ENCODE measurements at regions not wholly inside any gene's neighbourhood (a gene's known extent, or its start where the extent isn't known, plus 50 kb on each side); places are given as distances from the start of the nearest gene placed in this dataset.

- no peak for TF ChIP-seq CTCF (IDR thresholded peaks at IDR 0.05)
- H3K4me3 Mint-ChIP-seq (ENCODE audit: unreplicated experiment), result no peak overlapping the region
- no peaks in the 10 kb centered on the region for H3K9me3 Mint-ChIP-seq (ENCODE audit: unreplicated experiment)
- H3K36me3 Mint-ChIP-seq (ENCODE audit: unreplicated experiment), result no peaks in the 10 kb centered on the region
- DNase-seq (ENCODE audit: extremely low spot score, unreplicated experiment), result no peak
- H3K4me1 Mint-ChIP-seq (ENCODE audit: unreplicated experiment), result no peaks in the 10 kb centered on the region
- H3K27me3 Mint-ChIP-seq (ENCODE audit: unreplicated experiment), result peaks cover 21% of the 10 kb centered on the region
- no peak overlapping the region for H3K27ac Mint-ChIP-seq (ENCODE audit: unreplicated experiment)
Observed at GRCh38 chr5:135181653-135182052, 147.6 kb upstream of the PITX1 start.

- H3K27ac Mint-ChIP-seq (ENCODE audit: unreplicated experiment), result no peak overlapping the region
- no peaks in the 10 kb centered on the region for H3K9me3 Mint-ChIP-seq (ENCODE audit: unreplicated experiment)
- no peak for TF ChIP-seq CTCF (IDR thresholded peaks at IDR 0.05)
Observed at GRCh38 chr5:135179308-135179980, 145.4 kb upstream of the PITX1 start.

GRCh38 chr5:135178476-135179155 is 144.6 kb upstream of the PITX1 start:
- no peak for TF ChIP-seq CTCF (IDR thresholded peaks at IDR 0.05)
- H3K4me3 Mint-ChIP-seq (ENCODE audit: unreplicated experiment), result no peak overlapping the region
- H3K36me3 Mint-ChIP-seq (ENCODE audit: unreplicated experiment), result no peaks in the 10 kb centered on the region
- DNase-seq (ENCODE audit: extremely low spot score, unreplicated experiment), result peak; percentile 71
- no peak overlapping the region for H3K27ac Mint-ChIP-seq (ENCODE audit: unreplicated experiment)
- no peaks in the 10 kb centered on the region for H3K4me1 Mint-ChIP-seq (ENCODE audit: unreplicated experiment)
- H3K9me3 Mint-ChIP-seq (ENCODE audit: unreplicated experiment), result no peaks in the 10 kb centered on the region
- peaks cover 28% of the 10 kb centered on the region for H3K27me3 Mint-ChIP-seq (ENCODE audit: unreplicated experiment)

More at GRCh38 chr5:135179308-135179980, 145.4 kb upstream of the PITX1 start:
- H3K4me3 Mint-ChIP-seq (ENCODE audit: unreplicated experiment), result no peak overlapping the region
- H3K36me3 Mint-ChIP-seq (ENCODE audit: unreplicated experiment), result no peaks in the 10 kb centered on the region
- no peaks in the 10 kb centered on the region for H3K4me1 Mint-ChIP-seq (ENCODE audit: unreplicated experiment)
- peak; percentile 78 for DNase-seq (ENCODE audit: extremely low spot score, unreplicated experiment)
- peaks cover 23% of the 10 kb centered on the region for H3K27me3 Mint-ChIP-seq (ENCODE audit: unreplicated experiment)

DNA sequence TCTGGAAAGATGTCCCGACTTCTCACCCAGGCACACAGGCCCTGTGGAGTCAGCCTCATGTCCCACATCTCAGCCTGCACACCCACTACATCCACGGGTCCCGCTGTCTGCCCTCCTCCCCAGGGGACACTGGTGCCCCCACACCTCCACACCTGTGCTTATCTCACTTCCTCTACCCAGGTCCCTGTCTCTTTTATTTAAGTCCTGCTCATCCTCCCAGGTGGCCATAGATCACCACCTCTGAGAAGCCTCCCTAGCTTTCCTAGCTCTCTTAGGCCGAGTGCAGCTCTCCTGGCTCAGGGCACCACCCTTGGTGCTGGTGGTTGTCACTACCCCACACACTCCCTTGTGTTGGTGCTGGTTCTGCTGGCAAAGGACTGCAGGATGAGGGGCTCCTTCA is 143.6 kb upstream of the PITX1 start:
- no peak for TF ChIP-seq CTCF (IDR thresholded peaks at IDR 0.05)
- H3K4me1 Mint-ChIP-seq (ENCODE audit: unreplicated experiment), result no peaks in the 10 kb centered on the region
- H3K36me3 Mint-ChIP-seq (ENCODE audit: unreplicated experiment), result no peaks in the 10 kb centered on the region
- no peaks in the 10 kb centered on the region for H3K9me3 Mint-ChIP-seq (ENCODE audit: unreplicated experiment)
- H3K4me3 Mint-ChIP-seq (ENCODE audit: unreplicated experiment), result no peak overlapping the region
- no peak for DNase-seq (ENCODE audit: extremely low spot score, unreplicated experiment)
- no peak overlapping the region for H3K27ac Mint-ChIP-seq (ENCODE audit: unreplicated experiment)
- H3K27me3 Mint-ChIP-seq (ENCODE audit: unreplicated experiment), result peaks cover 38% of the 10 kb centered on the region

DNA sequence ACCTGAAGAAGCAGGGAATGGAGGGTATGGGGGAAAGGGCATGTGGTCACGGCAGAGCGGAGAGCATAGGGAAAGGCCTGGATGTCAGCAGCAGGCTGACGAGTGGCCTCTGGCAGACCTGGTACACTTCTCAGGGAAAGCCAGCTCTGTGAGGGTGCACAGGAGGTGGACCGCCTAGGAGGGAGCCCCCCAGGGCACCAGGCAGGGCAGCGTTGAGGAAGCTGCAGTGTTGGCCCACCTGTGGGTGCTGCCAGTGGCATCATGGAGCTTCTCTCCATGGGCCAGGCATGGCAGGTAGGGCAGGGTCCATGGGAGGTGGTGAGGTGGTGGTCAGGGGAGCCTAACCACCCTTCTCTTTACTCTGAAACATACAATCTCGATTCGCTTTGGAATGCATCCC is 143.0 kb upstream of the PITX1 start:
- Mint-ChIP-seq H3K4me3 (ENCODE audit: unreplicated experiment) (no peak overlapping the region), H3K4me1 (ENCODE audit: unreplicated experiment) (no peaks in the 10 kb centered on the region), H3K36me3 (ENCODE audit: unreplicated experiment) (no peaks in the 10 kb centered on the region), H3K27ac (ENCODE audit: unreplicated experiment) (no peak overlapping the region), H3K27me3 (ENCODE audit: unreplicated experiment) (peaks cover 44% of the 10 kb centered on the region), H3K9me3 (ENCODE audit: unreplicated experiment) (no peaks in the 10 kb centered on the region)
- peak; percentile 79 for DNase-seq (ENCODE audit: extremely low spot score, unreplicated experiment)
- no peak for TF ChIP-seq CTCF (IDR thresholded peaks at IDR 0.05)

Measured in osteocyte (in vitro differentiated cells).